AG04450 (cell line): ENCODE measurements at regions not wholly inside any gene's neighbourhood (a gene's known extent, or its start where the extent isn't known, plus 50 kb on each side); places are given as distances from the start of the nearest gene placed in this dataset.

ENCODE experiments used
- CTCF ChIA-PET: fragments of 300-600, 350-600 bp; formaldehyde crosslinking; extraction: SDS; loops from one replicate; lab custom pipeline; 2022; ENCODE audit warnings: antibody characterized with exemption, inconsistent platforms; lab: Charles Lee
- POLR2A ChIA-PET: fragments of 350-600 bp; formaldehyde crosslinking; extraction: SDS; loops from one replicate; lab custom pipeline; 2021; ENCODE audit warnings: antibody characterized with exemption, inconsistent platforms; lab: Yijun Ruan, JAX
- DNase-seq: peaks from one replicate; pipeline ENCODE4 v3.0.0-alpha.2; 2011; ENCODE audit warnings: low read depth, low spot score
- H3K27ac ChIP-seq: one replicate; pipeline ENCODE4 v1.5.1; 2012; ENCODE audit warnings: low read depth, low read length, control low read depth
- H3K27me3 ChIP-seq: one replicate; pipeline ENCODE4 v1.6.0; 2012; ENCODE audit warnings: low read length; ENCODE audit not compliant: control insufficient read depth, insufficient read depth
- H3K4me3 ChIP-seq: 2 replicates; pipeline ENCODE4 v1.5.1; 2011; ENCODE audit warnings: mild to moderate bottlenecking, low read depth, low read length, control low read depth
- H3K9me3 ChIP-seq: 2 replicates; pipeline ENCODE4 v1.5.1; 2012; ENCODE audit warnings: low read length; ENCODE audit not compliant: control insufficient read depth, insufficient read depth
- TF ChIP-seq, protein P1 (sequence below): IDR thresholded peaks from 2 replicates; pipeline ENCODE4 v1.5.1; 2011; ENCODE audit warnings: low read depth, low read length, control low read depth, inconsistent platforms

GRCh38 chr2:217114117-217114516 is 254.3 kb upstream of the TNP1 start:
- DNase-seq: no peak
- CTCF ChIA-PET: no interaction called here
- TF ChIP-seq, protein P1, sequence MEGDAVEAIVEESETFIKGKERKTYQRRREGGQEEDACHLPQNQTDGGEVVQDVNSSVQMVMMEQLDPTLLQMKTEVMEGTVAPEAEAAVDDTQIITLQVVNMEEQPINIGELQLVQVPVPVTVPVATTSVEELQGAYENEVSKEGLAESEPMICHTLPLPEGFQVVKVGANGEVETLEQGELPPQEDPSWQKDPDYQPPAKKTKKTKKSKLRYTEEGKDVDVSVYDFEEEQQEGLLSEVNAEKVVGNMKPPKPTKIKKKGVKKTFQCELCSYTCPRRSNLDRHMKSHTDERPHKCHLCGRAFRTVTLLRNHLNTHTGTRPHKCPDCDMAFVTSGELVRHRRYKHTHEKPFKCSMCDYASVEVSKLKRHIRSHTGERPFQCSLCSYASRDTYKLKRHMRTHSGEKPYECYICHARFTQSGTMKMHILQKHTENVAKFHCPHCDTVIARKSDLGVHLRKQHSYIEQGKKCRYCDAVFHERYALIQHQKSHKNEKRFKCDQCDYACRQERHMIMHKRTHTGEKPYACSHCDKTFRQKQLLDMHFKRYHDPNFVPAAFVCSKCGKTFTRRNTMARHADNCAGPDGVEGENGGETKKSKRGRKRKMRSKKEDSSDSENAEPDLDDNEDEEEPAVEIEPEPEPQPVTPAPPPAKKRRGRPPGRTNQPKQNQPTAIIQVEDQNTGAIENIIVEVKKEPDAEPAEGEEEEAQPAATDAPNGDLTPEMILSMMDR: no peak
- Histone ChIP-seq H3K9me3 (no peaks in the 10 kb centered on the region), H3K27ac (no peak overlapping the region), H3K27me3 (no peaks in the 10 kb centered on the region), H3K4me3 (no peak overlapping the region)
- POLR2A ChIA-PET: no interaction called here

DNA sequence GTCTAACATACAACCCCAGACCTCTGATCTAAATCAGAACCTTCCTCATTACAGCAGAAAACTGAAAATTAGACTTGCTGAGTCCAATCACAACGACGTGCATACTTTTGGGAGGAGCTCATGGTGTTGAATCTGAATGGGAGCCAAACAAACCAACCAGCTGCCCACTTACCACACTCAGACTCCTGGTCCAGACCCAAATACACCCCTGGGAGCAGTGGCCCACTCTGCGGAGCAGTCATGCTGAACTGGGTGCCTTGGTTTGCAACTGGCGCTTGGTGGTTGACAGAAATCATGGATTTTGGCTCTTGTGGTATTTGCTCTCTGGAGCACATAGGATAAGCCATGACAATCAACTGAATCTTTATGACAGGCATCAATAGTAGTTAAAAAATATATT is 253.6 kb upstream of the TNP1 start:
- H3K9me3 ChIP-seq: no peaks in the 10 kb centered on the region
- no peak overlapping the region for H3K4me3 ChIP-seq
- no peaks in the 10 kb centered on the region for H3K27me3 ChIP-seq
- POLR2A ChIA-PET: no interaction called here
- no peak overlapping the region for H3K27ac ChIP-seq
- TF ChIP-seq, protein P1: no peak
- DNase-seq: no peak
- CTCF ChIA-PET: no interaction called here

GRCh38 chr2:217110550-217110949 is 250.7 kb upstream of the TNP1 start:
- Histone ChIP-seq H3K4me3 (no peak overlapping the region), H3K27me3 (no peaks in the 10 kb centered on the region), H3K27ac (no peak overlapping the region), H3K9me3 (no peaks in the 10 kb centered on the region)
- POLR2A ChIA-PET: no interaction called here
- no peak for DNase-seq
- CTCF ChIA-PET: no interaction called here
- TF ChIP-seq, protein P1: no peak

GRCh38 chr2:217108575-217109027 is 248.7 kb upstream of the TNP1 start:
- TF ChIP-seq, protein P1: no peak
- CTCF ChIA-PET: interaction anchor here (0.6 kb wide), 1 partner anchor 426 kb away, joined by 3 read pairs; no protein-coding TSS in a partner anchor
- POLR2A ChIA-PET: no interaction called here
- no peaks in the 10 kb centered on the region for H3K9me3 ChIP-seq
- no peak overlapping the region for H3K4me3 ChIP-seq
- no peak overlapping the region for H3K27ac ChIP-seq
- H3K27me3 ChIP-seq: no peaks in the 10 kb centered on the region
- DNase-seq: no peak

- POLR2A ChIA-PET: interaction anchor here (0.6 kb wide), 1 partner anchor 1111 kb away, joined by 5 read pairs; no protein-coding TSS in a partner anchor
These were observed 248.2 kb upstream of the TNP1 start for GRCh38 chr2:217108086-217108485.

More at GRCh38 chr2:217108086-217108485, 248.2 kb upstream of the TNP1 start:
- no peak overlapping the region for H3K27ac ChIP-seq
- TF ChIP-seq, protein P1: no peak
- CTCF ChIA-PET: interaction anchor here (0.6 to 1.1 kb wide), 2 partner anchors 139 to 410 kb away, joined by 3 read pairs; no protein-coding TSS in a partner anchor
- no peak for DNase-seq
- no peaks in the 10 kb centered on the region for H3K27me3 ChIP-seq
- no peak overlapping the region for H3K4me3 ChIP-seq
- no peaks in the 10 kb centered on the region for H3K9me3 ChIP-seq
